ENCODE measurements at regions not wholly inside any gene's neighbourhood (a gene's known extent, or its start where the extent isn't known, plus 50 kb on each side); places are given as distances from the start of the nearest gene placed in this dataset.

- DNase-seq, result no peak
These were observed 110.9 kb upstream of the BLID start for GRCh38 chr11:122226810-122227379.

- no peak for DNase-seq
These were observed 108.9 kb upstream of the BLID start for GRCh38 chr11:122224867-122225266.

- no peak for DNase-seq
These were observed 104.3 kb upstream of the BLID start for GRCh38 chr11:122220321-122220720.

- no peak for DNase-seq
These were observed 103.8 kb upstream of the BLID start for GRCh38 chr11:122219791-122220190.

- peak; percentile 6 to 25 for DNase-seq
These were observed 99.4 kb upstream of the BLID start for GRCh38 chr11:122215244-122215992.

GRCh38 chr11:122214567-122214966 lies 98.6 kb upstream of the BLID start:
- DNase-seq, result no peak

- DNase-seq, result no peak
These were observed 98.1 kb upstream of the BLID start for GRCh38 chr11:122214080-122214479.

GRCh38 chr11:122213171-122213570 lies 97.2 kb upstream of the BLID start:
- no peak for DNase-seq

GRCh38 chr11:122210367-122210997 lies 94.5 kb upstream of the BLID start:
- DNase-seq, result no peak

GRCh38 chr11:122209619-122210366 lies 93.8 kb upstream of the BLID start:
- no peak for DNase-seq

- no peak for DNase-seq
These were observed 92.1 kb upstream of the BLID start for GRCh38 chr11:122207921-122208764.

GRCh38 chr11:122207505-122207904 lies 91.5 kb upstream of the BLID start:
- DNase-seq, result no peak

GRCh38 chr11:122205036-122205435 lies 89.0 kb upstream of the BLID start:
- no peak for DNase-seq

GRCh38 chr11:122204206-122204605 lies 88.2 kb upstream of the BLID start:
- DNase-seq, result no peak

- DNase-seq, result peak; percentile 12 to 17
These were observed 87.0 kb upstream of the BLID start for GRCh38 chr11:122202951-122203456.

GRCh38 chr11:122202161-122202950 lies 86.3 kb upstream of the BLID start:
- DNase-seq, result no peak

- no peak for DNase-seq
These were observed 85.1 kb upstream of the BLID start for GRCh38 chr11:122201106-122201505.

GRCh38 chr11:122199661-122200060 lies 83.6 kb upstream of the BLID start:
- no peak for DNase-seq

- DNase-seq, result no peak
These were observed 82.4 kb upstream of the BLID start for GRCh38 chr11:122198291-122198983.

GRCh38 chr11:122197066-122197987 lies 81.3 kb upstream of the BLID start:
- DNase-seq, result no peak
